GM12874 (cell line): ENCODE measurements at regions not wholly inside any gene's neighbourhood (a gene's known extent, or its start where the extent isn't known, plus 50 kb on each side); places are given as distances from the start of the nearest gene placed in this dataset.

Experiments
- CTCF ChIP-seq: IDR thresholded peaks from 2 replicates; pipeline ENCODE4 v1.5.1; 2011; ENCODE audit warnings: low read depth, mild to moderate bottlenecking, control low read depth, low read length, moderate library complexity; ENCODE audit not compliant: insufficient read depth

GRCh38 chr13:53310786-53311185, 282.2 kb downstream of the OLFM4 start:
- TF ChIP-seq CTCF: no peak

- no peak for TF ChIP-seq CTCF
Measured at GRCh38 chr13:53311561-53311960, 282.9 kb downstream of the OLFM4 start.

GRCh38 chr13:53321296-53321801, 292.7 kb downstream of the OLFM4 start:
- no peak for TF ChIP-seq CTCF

- TF ChIP-seq CTCF: no peak
Measured at GRCh38 chr13:53324656-53325055, 296.0 kb downstream of the OLFM4 start.

- no peak for TF ChIP-seq CTCF
Measured at GRCh38 chr13:53326716-53327115, 298.1 kb downstream of the OLFM4 start.

- no peak for TF ChIP-seq CTCF
Measured at GRCh38 chr13:53327680-53328315, 299.2 kb downstream of the OLFM4 start.

- no peak for TF ChIP-seq CTCF
Measured at GRCh38 chr13:53336441-53337160, 308.0 kb downstream of the OLFM4 start.
